Activated naive CD4-positive, alpha-beta T cell treated with anti-CD3 and anti-CD28 coated beads, Interleukin-2, amount 50 U/mL, for 72 hours (primary cell): ENCODE measurements at regions not wholly inside any gene's neighbourhood (a gene's known extent, or its start where the extent isn't known, plus 50 kb on each side); places are given as distances from the start of the nearest gene placed in this dataset.
"Not testable (repeated sequence)": the region's sequence is repeated elsewhere in the genome, so short reads cannot be mapped to it uniquely, and the experiment has no call there.

Source experiments
- ATAC-seq, 2 donors: fragments of 150-1000 bp; cut with Tn5 transposase; 2 replicates each; pipeline ENCODE4 v1.10.0; 2021; ENCODE audit warnings: mild to moderate bottlenecking in 2 of 2, moderate library complexity in 2 of 2
- DNase-seq, 2 donors: peaks; one replicate each; pipeline ENCODE4 v3.0.0; 2021 to 2022; ENCODE audit warnings: low spot score in 2 of 2
- H3K27ac Mint-ChIP-seq, 2 donors: one replicate each; pipeline ENCODE4 v1.8.0; 2022; ENCODE audit warnings: mild to moderate bottlenecking in 2 of 2, mixed read lengths in 2 of 2
- H3K36me3 Mint-ChIP-seq, 2 donors: one replicate each; pipeline ENCODE4 v1.8.0; 2022; ENCODE audit warnings: mixed read lengths in 2 of 2
- H3K9me3 Mint-ChIP-seq, 2 donors: one replicate each; pipeline ENCODE4 v1.8.0; 2022; ENCODE audit warnings: mixed read lengths in 2 of 2

DNA sequence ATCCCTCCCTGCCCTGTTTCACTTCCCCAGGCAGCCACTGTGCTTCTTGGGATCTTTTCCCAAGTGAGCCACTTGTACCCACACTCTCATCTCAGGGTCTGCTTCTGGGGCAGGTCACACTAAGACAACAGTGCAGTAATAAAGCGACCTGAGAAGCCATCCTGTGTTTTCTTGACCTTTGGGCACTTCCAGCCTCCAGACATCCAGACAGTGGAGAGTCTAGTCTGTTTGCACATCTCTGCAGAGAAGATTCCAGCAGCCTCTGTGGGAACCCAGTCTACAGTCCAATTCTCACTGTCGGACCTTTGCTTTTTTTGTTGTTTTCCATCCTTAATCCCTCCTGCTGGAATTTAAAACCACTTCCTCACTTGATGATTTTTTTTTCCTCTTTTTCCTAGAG, 50.3 kb upstream of the ATP6AP2 start:
- Mint-ChIP-seq H3K36me3 (no peaks in the 10 kb centered on the region), H3K27ac (no peak overlapping the region), H3K9me3 (no peaks in the 10 kb centered on the region)
- ATAC-seq (no peak), DNase-seq (no peak)

DNA sequence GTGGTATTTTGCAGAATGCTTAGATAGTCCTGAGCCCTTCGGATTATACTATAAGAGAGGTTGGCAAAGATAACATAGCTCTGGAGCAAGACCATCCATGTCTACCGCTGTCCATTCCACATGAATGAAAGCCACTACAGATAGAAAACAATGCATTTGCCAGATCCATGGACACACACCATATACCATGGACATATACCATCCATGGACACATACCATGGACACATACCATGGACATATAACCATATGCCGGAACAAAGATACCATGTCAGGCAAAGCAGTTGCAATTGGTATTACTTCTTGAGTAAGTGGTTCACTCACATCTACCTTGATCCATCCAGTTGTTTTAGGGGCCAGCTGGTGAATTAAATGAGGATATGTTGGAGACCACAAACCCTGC, 53.2 kb upstream of the ATP6AP2 start:
- ATAC-seq (no peak), DNase-seq (no peak)
- no peak overlapping the region for H3K27ac Mint-ChIP-seq
- no peaks in the 10 kb centered on the region for H3K9me3 Mint-ChIP-seq
- H3K36me3 Mint-ChIP-seq: no peaks in the 10 kb centered on the region

DNA sequence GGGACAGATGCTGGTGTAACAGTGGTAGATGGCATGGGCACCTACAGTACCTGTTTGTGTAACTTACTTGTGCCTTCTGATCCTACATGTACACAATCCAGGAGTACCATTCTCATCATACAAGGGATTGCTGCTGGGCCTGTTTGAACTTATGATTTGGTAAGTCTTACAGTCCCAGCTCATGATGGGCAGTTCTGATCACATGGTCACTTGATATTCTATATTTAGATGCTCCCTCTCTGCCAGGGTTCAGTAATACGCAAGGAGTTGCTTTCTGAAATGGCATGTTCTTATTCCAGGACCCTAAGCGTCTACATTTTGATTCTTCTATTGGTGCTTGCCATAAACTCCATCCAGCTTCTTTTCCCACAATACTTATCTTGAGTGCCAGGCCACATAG, 54.4 kb upstream of the ATP6AP2 start:
- Mint-ChIP-seq H3K9me3 (no peaks in the 10 kb centered on the region), H3K36me3 (no peaks in the 10 kb centered on the region), H3K27ac (no peak overlapping the region)
- no peak for ATAC-seq
- DNase-seq: no peak

DNA sequence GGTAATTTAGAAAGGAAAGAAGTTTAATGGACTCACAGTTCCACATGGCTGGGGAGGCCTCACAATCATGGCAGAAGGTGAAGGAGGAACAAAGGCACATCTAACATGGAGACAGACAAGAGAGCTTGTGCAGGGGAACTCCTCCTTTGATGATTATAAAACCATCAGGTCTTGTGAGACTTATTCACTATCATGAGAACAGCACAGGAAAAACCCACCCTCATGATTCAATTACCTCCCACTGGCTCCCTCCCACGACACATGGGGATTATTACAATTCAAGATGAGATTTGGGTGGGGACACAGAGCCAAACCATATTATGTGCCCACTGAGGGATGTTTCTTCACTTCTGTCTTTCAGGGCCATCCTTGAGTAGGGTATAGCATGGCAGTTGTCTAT, 54.9 kb upstream of the ATP6AP2 start:
- H3K9me3 Mint-ChIP-seq: not testable (repeated sequence)

DNA sequence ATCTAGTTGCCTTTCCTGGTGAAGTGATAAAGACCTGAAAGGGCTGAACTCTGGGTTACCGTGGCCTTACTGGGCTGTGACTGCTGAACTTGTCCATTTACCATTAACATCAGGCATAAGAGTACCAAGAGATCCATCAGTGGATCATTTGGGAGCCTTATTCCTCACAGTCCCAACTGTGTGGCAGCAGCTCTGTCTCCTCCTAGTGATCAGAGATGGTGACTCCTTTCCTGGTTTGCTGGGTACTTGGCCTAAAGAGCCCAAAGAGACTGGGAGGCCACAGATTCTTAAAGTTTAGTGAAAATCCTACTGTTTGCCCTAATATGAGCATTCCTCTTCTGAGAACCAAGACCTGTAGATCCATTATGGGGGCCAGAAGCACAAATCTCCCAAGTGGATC, 56.3 kb upstream of the ATP6AP2 start:
- Mint-ChIP-seq H3K27ac (no peak overlapping the region), H3K9me3 (no peaks in the 10 kb centered on the region), H3K36me3 (no peaks in the 10 kb centered on the region)
- DNase-seq (no peak), ATAC-seq (no peak)

More for the DNA sequence above, 54.9 kb upstream of the ATP6AP2 start:
- ATAC-seq, DNase-seq, H3K36me3 Mint-ChIP-seq, H3K27ac Mint-ChIP-seq: not testable (repeated sequence)

DNA sequence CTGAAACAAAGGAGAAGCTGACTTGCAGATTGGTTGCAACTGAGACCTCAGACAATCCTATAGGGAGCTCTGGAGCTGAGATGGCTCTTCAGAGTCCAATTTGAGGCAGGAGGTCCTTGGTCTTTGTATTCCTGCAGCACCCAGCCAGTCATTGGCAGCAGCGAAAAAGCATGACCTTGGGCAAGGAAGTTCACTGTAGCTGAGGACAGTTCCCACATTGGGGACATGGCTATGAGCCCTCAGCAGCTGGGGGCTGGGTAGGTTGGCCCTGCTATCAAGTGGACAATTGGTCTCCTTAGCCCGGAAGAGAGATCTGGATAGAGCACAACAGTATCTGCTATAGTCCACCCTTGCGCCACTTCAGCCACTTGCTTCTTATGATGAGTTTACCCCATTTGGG, 56.9 kb upstream of the ATP6AP2 start:
- ATAC-seq (no peak), DNase-seq (no peak)
- Mint-ChIP-seq H3K9me3 (no peaks in the 10 kb centered on the region), H3K36me3 (no peaks in the 10 kb centered on the region), H3K27ac (no peak overlapping the region)

DNA sequence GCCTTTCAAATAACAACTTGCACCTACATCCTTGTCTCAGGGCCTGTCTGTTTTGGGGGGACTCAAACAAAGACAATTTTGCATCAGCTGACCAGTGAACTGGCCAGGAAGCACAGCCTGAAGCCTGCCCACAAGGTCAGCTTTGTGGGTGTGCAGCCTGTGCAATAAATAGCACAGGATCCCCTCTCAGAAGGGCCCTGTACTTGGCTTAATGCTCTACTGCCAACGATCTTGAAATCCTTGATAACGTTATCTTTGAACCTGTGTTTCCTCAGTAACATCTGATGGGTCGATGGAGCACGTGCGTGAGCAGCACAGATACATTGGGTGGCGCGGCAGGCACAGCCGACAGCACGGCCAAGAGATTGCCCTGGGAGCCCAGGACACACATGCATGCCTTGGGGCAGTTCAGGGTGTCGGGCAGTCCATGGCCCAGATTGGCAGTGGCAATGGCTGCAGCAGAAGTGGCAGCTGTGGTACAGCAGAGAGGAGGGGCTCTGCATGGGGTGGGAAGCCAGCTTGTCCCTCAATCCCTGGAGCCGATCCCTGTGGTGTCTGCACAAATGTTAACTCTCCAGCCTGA, 58.8 kb upstream of the ATP6AP2 start:
- Mint-ChIP-seq H3K9me3 (no peaks in the 10 kb centered on the region), H3K27ac (no peak overlapping the region), H3K36me3 (no peaks in the 10 kb centered on the region)
- DNase-seq: no peak
- no peak for ATAC-seq

DNA sequence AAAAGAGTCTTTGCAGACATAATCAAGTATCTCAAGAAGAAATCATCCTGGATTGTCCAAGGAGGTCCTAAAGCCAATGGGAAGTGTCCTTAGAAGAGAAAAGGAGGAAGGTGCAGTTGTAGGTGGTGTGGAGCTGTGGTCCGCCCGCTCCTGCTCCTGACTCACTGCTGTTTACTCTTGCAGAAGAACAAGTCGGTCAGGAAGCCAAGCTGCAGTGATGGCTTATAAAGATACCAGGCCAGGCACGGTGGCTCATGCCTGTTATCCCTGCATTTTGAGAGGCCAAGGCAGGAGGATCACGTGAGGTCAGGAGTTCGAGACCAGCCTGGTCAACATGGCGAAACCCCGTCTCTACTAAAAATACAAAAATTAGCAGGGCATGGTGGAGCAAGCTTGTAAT, 66.4 kb upstream of the ATP6AP2 start:
- no peak for DNase-seq
- Mint-ChIP-seq H3K9me3 (no peaks in the 10 kb centered on the region), H3K36me3 (no peaks in the 10 kb centered on the region), H3K27ac (no peak overlapping the region)
- ATAC-seq: no peak

DNA sequence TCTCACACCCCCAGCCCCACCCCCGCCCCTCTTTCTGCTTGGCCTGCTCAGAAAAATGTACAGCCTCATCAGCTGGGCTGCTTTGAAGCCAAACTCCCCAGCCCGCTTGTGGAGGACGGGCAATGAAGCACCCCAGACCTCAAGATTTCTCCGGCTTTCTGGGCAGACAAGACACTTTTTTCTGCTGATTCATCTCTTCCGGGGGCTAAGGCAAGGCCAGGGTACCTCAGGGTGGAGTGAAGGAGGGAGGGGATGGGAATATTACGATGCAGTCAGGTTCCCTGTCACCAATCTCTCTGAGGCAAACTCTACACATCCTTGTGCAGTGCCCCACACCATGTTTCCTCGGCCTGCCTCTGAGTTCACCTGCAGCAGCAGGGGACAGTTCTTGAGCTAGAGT, 66.9 kb upstream of the ATP6AP2 start:
- no peak for DNase-seq
- no peaks in the 10 kb centered on the region for H3K9me3 Mint-ChIP-seq
- H3K36me3 Mint-ChIP-seq: no peaks in the 10 kb centered on the region
- no peak for ATAC-seq
- no peak overlapping the region for H3K27ac Mint-ChIP-seq

DNA sequence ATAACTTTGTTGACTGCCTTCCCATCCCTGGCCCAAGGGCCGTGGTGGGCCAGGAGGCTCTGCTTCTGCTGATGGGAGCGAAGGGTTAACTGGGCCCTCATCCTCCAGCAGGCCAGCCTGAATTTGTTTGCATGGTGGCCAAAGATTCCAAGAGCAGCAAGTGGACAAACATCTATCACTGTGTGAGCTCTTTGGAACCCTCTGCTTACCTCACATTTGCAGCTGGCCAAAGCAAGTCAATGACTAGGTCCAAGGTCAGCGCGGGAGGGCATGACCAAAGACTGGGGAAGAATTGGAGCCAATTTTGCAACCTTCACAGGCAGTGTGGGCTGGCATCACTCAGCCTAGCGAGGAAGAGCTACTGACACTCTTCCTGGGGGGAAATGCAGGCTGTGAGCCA, 67.8 kb upstream of the ATP6AP2 start:
- Mint-ChIP-seq H3K9me3 (no peaks in the 10 kb centered on the region), H3K36me3 (no peaks in the 10 kb centered on the region), H3K27ac (no peak overlapping the region)
- DNase-seq: no peak
- ATAC-seq: no peak

DNA sequence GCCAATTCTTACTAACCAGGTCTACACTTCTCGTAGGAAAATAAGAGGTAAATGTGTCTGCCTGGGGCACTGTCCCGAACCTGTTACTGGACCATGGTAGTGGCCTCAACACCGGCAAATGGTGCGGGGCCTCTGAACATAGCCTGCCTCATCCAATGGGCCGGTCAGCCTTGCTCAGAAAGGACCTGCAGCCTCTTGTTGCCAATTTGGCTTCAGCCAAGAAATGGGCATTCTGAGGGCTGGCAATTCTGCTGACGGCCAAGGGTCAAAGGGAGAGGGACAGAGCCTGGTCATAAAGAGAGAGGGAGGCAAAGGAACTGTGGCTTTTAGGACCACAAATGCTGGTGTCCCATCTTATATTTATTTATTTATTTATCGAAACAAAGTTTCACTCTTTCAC, 69.5 kb upstream of the ATP6AP2 start:
- no peak for DNase-seq
- no peak for ATAC-seq
- Mint-ChIP-seq H3K9me3 (no peaks in the 10 kb centered on the region), H3K36me3 (no peaks in the 10 kb centered on the region), H3K27ac (no peak overlapping the region)

DNA sequence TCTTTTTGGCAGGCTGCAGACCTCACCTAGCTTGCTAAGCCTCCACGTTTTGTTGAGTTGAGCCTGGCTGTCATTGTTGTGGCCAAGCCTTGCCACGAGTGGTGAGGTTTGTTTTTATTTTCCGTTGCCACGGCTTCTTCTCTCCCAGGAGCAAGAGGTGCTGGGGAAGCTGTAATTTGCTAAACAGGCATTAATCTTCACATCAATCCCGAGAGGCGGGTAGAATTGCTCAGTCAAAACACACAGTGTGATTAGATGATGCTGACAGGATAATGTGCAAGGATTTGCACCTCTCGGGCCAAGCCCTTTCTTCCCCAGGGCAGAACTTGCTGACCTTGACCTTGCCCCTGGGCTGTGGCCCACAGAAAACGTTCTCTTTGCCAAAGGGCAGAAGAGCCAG, 72.2 kb upstream of the ATP6AP2 start:
- ATAC-seq (no peak), DNase-seq (no peak)
- Mint-ChIP-seq H3K36me3 (no peaks in the 10 kb centered on the region), H3K27ac (no peak overlapping the region), H3K9me3 (no peaks in the 10 kb centered on the region)

DNA sequence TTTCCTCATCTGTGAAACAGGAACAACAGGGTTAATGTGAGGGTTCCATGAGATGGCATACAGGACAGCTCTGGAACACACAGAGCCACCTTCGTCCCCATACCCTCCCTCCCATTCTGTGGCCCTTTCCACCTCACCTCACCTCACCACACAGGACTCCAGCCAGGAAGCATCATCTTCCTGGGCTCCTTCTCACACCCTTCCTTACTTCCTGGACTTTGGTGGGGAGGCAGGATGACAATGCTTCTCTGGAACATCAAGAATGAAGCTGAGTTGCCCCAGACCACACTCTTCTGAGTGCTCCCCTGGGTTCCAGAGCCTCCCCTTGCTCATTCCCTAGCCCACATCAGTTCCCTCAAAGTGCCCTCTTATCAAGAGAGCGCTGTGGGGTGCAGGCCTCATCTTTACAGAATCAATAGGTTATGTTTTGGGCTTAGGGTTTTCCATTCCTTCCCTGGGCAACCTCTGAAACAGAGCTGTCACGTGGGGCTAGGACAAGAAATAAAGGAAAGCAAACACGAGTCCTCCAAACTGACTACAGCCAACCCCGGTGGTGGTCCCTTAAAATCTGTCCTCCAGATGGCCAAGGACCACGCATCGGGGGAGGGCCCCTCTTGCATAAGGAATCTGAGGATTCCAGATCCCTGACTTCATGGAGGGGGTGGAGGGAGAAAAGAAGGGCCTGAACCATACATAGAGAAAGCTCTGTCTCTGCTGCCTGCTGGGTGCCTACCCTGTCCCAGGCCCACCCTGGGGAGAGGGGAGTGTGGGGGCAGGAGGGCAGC, 74.4 kb upstream of the ATP6AP2 start:
- ATAC-seq: no peak
- Mint-ChIP-seq H3K9me3 (no peaks in the 10 kb centered on the region), H3K27ac (no peak overlapping the region), H3K36me3 (no peaks in the 10 kb centered on the region)
- no peak for DNase-seq

DNA sequence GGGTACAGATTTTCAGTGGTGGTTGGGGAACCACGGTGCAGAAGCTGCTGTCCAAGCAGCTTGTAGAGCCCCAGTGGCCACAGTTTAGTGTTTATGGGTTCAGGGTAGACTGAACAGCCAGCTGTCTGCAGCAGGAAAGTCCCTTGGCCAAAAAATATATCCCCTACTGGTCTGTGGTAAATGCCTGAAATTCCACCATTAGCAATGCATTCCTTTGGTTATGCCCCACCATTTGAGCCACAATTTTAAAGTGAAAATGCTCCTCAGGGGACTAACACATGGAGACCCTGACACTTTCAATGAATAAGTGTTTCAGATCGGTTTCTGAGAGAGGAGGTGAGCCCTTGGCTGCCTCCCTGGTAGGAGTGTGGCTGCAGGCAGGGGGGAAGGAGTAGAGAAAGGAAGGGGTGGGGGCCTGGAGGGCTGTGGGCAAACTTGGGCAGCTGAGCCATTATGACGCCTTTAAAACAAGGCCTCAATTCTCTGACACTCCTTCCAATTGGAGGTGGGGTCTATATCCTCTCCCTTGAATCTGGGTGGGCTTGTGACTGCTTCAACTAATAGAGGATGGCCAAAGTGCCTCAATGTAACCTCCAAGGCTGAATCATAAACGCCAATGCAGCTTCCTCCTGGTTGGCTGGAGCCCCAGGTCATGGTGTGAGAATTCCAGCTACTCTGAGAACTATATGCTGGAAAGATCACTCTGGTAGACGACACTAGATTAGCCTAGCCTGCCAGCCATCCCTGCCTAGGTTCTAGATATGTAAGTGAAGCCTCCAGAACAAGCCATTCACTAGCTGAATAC, 75.8 kb upstream of the ATP6AP2 start:
- Mint-ChIP-seq H3K9me3 (no peaks in the 10 kb centered on the region), H3K27ac (no peak overlapping the region), H3K36me3 (no peaks in the 10 kb centered on the region)
- ATAC-seq (no peak), DNase-seq (no peak)

DNA sequence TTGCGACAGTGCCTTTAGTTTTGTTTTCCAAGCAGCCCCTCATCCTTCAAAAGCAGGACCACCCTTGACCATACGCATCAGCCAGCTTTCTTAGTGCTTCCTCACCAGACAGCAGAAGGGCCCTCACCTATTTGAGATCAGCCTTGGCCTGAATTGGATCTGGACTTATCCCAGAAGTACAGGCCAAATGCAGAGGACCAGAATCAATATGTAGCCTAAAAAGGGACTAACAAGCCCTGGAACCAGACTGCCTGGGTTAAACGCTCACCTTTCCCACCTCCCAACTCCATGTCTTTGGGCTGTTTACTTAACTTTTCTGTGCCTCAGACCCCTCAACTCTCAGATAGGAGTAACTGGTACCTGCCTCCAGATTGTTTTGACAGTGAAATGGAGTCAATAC, 77.7 kb upstream of the ATP6AP2 start:
- DNase-seq (no peak), ATAC-seq (no peak)
- no peaks in the 10 kb centered on the region for H3K36me3 Mint-ChIP-seq
- no peak overlapping the region for H3K27ac Mint-ChIP-seq
- no peaks in the 10 kb centered on the region for H3K9me3 Mint-ChIP-seq

DNA sequence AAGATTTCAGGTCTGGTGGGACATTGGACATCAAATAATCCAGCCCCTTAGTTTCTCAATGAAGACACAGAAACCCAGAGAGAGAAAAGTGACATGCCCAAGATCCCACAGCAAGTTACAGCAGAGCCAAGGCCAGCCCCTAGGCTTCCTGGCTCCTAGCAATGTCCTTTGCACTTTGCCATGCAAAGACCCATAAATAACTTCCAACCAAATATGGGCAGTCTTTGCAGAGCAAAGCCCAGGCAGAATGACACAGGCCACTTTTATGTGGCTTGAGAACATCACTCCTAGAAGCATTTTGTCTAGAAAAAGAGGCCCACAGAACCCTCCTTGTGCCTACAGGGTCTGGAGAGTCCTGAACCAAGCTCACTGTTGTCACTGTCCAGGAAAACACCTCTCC, 78.1 kb upstream of the ATP6AP2 start:
- no peak overlapping the region for H3K27ac Mint-ChIP-seq
- no peaks in the 10 kb centered on the region for H3K9me3 Mint-ChIP-seq
- ATAC-seq (no peak), DNase-seq (no peak)
- no peaks in the 10 kb centered on the region for H3K36me3 Mint-ChIP-seq

DNA sequence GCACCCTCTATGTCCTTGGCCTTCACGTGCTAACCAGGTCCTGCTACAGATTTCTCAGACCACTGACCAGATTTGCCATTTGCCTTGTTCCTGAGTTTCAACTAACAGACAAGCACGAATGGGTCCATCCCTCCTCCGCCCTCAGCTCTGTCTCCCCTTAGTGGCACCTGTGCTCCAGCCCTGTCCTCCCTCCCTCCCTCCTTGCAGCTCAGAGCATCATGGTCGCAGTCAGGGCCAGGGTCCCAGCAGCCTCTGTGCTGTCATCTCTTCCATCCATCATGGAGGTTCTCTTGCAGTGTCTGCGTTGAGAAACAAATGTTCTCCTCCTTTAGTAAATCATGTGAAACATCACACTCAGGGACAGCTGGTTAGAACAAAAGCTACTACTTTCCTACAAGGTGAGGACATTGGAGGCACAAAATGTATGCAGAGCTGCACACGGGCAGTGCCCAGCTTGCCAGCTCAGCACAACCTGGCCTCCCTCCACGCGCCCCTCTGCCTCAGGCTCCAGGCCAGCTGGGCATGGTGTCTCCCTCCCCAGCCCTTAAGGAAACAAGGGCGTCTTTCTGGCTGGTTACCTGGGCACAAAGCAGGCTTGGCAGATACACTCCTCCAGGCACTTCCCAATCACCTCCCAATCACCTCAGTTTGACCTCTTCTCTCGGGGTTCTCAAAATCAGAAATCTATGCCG, 79.5 kb upstream of the ATP6AP2 start:
- no peak for ATAC-seq
- no peak for DNase-seq
- H3K27ac Mint-ChIP-seq: no peak overlapping the region
- H3K9me3 Mint-ChIP-seq: no peaks in the 10 kb centered on the region
- H3K36me3 Mint-ChIP-seq: no peaks in the 10 kb centered on the region
